Stimulated activated CD8-positive, alpha-beta memory T cell treated with anti-CD3 and anti-CD28 coated beads, Interleukin-12 subunit alpha, Interleukin-12 subunit beta, amount 100 ng/mL, for 4 hours (primary cell): ENCODE measurements at regions not wholly inside any gene's neighbourhood (a gene's known extent, or its start where the extent isn't known, plus 50 kb on each side); places are given as distances from the start of the nearest gene placed in this dataset.
"Not testable (repeated sequence)": the region's sequence is repeated elsewhere in the genome, so short reads cannot be mapped to it uniquely, and the experiment has no call there.

Source experiments
- DNase-seq: peaks from one replicate; pipeline ENCODE4 v3.0.0-alpha.2; 2020; ENCODE audit warnings: low read depth

GRCh38 chr2:193140895-193141294 is 946.2 kb upstream of the TMEFF2 start:
- DNase-seq, result not testable (repeated sequence)

- no peak for DNase-seq
These were observed 930.1 kb upstream of the TMEFF2 start for GRCh38 chr2:193124815-193125214.

GRCh38 chr2:193114827-193115226 is 920.1 kb upstream of the TMEFF2 start:
- no peak for DNase-seq

- DNase-seq, result no peak
These were observed 918.3 kb upstream of the TMEFF2 start for GRCh38 chr2:193112986-193113385.

GRCh38 chr2:193103064-193103463 is 908.3 kb upstream of the TMEFF2 start:
- DNase-seq, result no peak

- no peak for DNase-seq
These were observed 906.9 kb upstream of the TMEFF2 start for GRCh38 chr2:193101591-193101990.

- no peak for DNase-seq
These were observed 893.3 kb upstream of the TMEFF2 start for GRCh38 chr2:193088026-193088425.

GRCh38 chr2:193076995-193077394 is 882.3 kb upstream of the TMEFF2 start:
- DNase-seq, result no peak

GRCh38 chr2:193074933-193075332 is 880.2 kb upstream of the TMEFF2 start:
- DNase-seq, result no peak

- no peak for DNase-seq
These were observed 877.9 kb upstream of the TMEFF2 start for GRCh38 chr2:193072647-193073046.

- not testable (repeated sequence) for DNase-seq
These were observed 830.8 kb upstream of the TMEFF2 start for GRCh38 chr2:193025556-193025955.

GRCh38 chr2:193024791-193025190 is 830.1 kb upstream of the TMEFF2 start:
- DNase-seq, result no peak

GRCh38 chr2:193011870-193012269 is 817.1 kb upstream of the TMEFF2 start:
- no peak for DNase-seq

- DNase-seq, result no peak
These were observed 798.3 kb upstream of the TMEFF2 start for GRCh38 chr2:192993059-192993458.

GRCh38 chr2:192983173-192983572 is 788.4 kb upstream of the TMEFF2 start:
- no peak for DNase-seq

- DNase-seq, result no peak
These were observed 783.7 kb upstream of the TMEFF2 start for GRCh38 chr2:192978395-192978794.

GRCh38 chr2:192971981-192972380 is 777.2 kb upstream of the TMEFF2 start:
- no peak for DNase-seq

- DNase-seq, result no peak
These were observed 774.3 kb upstream of the TMEFF2 start for GRCh38 chr2:192969055-192969454.

- no peak for DNase-seq
These were observed 766.2 kb upstream of the TMEFF2 start for GRCh38 chr2:192960945-192961344.

GRCh38 chr2:192958615-192959014 is 763.9 kb upstream of the TMEFF2 start:
- not testable (repeated sequence) for DNase-seq

- no peak for DNase-seq
These were observed 762.7 kb upstream of the TMEFF2 start for GRCh38 chr2:192957425-192957824.

GRCh38 chr2:192953116-192953515 is 758.4 kb upstream of the TMEFF2 start:
- DNase-seq, result no peak

- no peak for DNase-seq
These were observed 757.5 kb upstream of the TMEFF2 start for GRCh38 chr2:192952245-192952644.

- no peak for DNase-seq
These were observed 753.6 kb upstream of the TMEFF2 start for GRCh38 chr2:192948316-192948715.

GRCh38 chr2:192947352-192947751 is 752.6 kb upstream of the TMEFF2 start:
- DNase-seq, result no peak
